ENCODE measurements at regions not wholly inside any gene's neighbourhood (a gene's known extent, or its start where the extent isn't known, plus 50 kb on each side); places are given as distances from the start of the nearest gene placed in this dataset.

- TF ChIP-seq CTCF (IDR thresholded peaks at IDR 0.05), result no peak
- TF ChIP-seq GTF2I (CRISPR knock-in tag; conservative IDR thresholded peaks at IDR 0.05), result no peak
- TF ChIP-seq FOXP4 (CRISPR knock-in tag; IDR thresholded peaks at IDR 0.05), result no peak
- no peak for TF ChIP-seq NFYB (CRISPR knock-in tag; conservative IDR thresholded peaks at IDR 0.05; ENCODE audit: low read depth)
- TF ChIP-seq ZNF263 (CRISPR knock-in tag; IDR thresholded peaks at IDR 0.05; ENCODE audit: low read depth), result no peak
- no peak for TF ChIP-seq NFATC4 (CRISPR knock-in tag; IDR thresholded peaks at IDR 0.05)
- no peak for TF ChIP-seq SP1 (CRISPR knock-in tag; conservative IDR thresholded peaks at IDR 0.05)
- no peak for TF ChIP-seq JAZF1 (CRISPR knock-in tag; IDR thresholded peaks at IDR 0.05)
- no peak for TF ChIP-seq TCF7 (CRISPR knock-in tag; IDR thresholded peaks at IDR 0.05; ENCODE audit: low read depth)
- no peak for TF ChIP-seq E2F5 (CRISPR knock-in tag; IDR thresholded peaks at IDR 0.05)
- TF ChIP-seq ZNF425 (CRISPR knock-in tag; conservative IDR thresholded peaks at IDR 0.05), result no peak
- TF ChIP-seq ATF6 (CRISPR knock-in tag; IDR thresholded peaks at IDR 0.05), result no peak
- TF ChIP-seq MAX (CRISPR knock-in tag; IDR thresholded peaks at IDR 0.05), result no peak
Measured at GRCh38 chr10:6751363-6751762, 171.3 kb upstream of the PRKCQ start.
